ENCODE measurements at regions not wholly inside any gene's neighbourhood (a gene's known extent, or its start where the extent isn't known, plus 50 kb on each side); places are given as distances from the start of the nearest gene placed in this dataset.

DNA sequence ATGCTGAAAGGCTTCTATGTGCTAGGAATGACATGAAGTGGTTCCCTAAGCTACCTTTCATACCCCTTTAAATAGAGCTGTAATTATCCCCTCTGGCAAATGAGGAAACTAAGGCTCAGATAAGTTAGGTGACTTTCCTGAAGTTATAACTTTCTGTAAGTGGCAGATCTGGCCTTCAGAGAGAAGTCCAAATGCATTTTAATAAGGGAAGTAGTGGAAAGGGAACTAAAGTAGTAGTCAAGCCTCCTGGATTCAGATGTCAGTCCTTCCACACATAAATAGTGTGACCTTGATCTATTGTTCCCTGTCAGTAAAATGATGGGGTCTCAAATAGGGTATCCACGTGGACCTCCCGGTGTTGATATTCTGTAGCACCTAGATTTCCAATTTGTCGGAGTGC is 277.7 kb downstream of the EDEM1 start:
- intact Hi-C loops (cut with DNase I), result no loop called here
- ATAC-seq, result no peak
- TF ChIP-seq, protein P1, sequence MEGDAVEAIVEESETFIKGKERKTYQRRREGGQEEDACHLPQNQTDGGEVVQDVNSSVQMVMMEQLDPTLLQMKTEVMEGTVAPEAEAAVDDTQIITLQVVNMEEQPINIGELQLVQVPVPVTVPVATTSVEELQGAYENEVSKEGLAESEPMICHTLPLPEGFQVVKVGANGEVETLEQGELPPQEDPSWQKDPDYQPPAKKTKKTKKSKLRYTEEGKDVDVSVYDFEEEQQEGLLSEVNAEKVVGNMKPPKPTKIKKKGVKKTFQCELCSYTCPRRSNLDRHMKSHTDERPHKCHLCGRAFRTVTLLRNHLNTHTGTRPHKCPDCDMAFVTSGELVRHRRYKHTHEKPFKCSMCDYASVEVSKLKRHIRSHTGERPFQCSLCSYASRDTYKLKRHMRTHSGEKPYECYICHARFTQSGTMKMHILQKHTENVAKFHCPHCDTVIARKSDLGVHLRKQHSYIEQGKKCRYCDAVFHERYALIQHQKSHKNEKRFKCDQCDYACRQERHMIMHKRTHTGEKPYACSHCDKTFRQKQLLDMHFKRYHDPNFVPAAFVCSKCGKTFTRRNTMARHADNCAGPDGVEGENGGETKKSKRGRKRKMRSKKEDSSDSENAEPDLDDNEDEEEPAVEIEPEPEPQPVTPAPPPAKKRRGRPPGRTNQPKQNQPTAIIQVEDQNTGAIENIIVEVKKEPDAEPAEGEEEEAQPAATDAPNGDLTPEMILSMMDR (IDR thresholded peaks at IDR 0.05), result no peak

DNA sequence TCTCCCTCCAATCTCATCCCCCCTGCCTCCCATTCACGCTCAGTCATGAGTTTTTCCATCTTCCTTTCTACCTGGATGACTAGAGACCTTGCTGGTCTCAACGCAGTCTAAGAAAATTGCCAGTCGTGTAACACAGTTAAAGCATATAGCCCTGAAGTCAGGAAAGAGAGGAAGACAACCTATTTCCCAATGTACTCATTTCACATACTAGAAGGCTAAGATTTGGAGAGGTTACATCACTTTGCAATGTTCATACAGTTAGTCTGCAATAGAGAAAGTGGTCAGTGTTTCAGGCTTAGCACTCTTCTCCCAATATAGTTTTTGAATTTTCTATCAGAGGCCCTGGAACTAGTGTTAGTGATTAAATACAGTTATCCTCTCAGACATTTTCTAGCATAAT is 278.6 kb downstream of the EDEM1 start:
- DNase-seq, result no peak
- H3K4me3 ChIP-seq, result no peak overlapping the region
- no peaks in the 10 kb centered on the region for H3K9me3 ChIP-seq
- H3K27ac ChIP-seq, result no peak overlapping the region
- ATAC-seq, result no peak
- H3K27me3 ChIP-seq, result no peaks in the 10 kb centered on the region
- H3K36me3 ChIP-seq, result no peaks in the 10 kb centered on the region
- 65 to 68% methylated on average over 3 of the region's 3 CpGs for WGBS, 2 donors
- H3K4me1 ChIP-seq, result peaks cover 0 to 33% (median 0%) of the 10 kb centered on the region in 9 donors
- intact Hi-C loops (cut with DNase I), result no loop called here
- TF ChIP-seq, protein P1 (IDR thresholded peaks at IDR 0.05), result no peak

More for the DNA sequence above, 277.7 kb downstream of the EDEM1 start:
- Histone ChIP-seq H3K36me3 (no peaks in the 10 kb centered on the region), H3K27me3 (no peaks in the 10 kb centered on the region), H3K27ac (no peak overlapping the region), H3K4me3 (no peak overlapping the region), H3K4me1 (peaks cover 0 to 33% (median 0%) of the 10 kb centered on the region in 9 donors), H3K9me3 (no peaks in the 10 kb centered on the region)
- DNase-seq, result no peak
- WGBS, 2 donors, result 82 to 87% methylated on average over 3 of the region's 3 CpGs

DNA sequence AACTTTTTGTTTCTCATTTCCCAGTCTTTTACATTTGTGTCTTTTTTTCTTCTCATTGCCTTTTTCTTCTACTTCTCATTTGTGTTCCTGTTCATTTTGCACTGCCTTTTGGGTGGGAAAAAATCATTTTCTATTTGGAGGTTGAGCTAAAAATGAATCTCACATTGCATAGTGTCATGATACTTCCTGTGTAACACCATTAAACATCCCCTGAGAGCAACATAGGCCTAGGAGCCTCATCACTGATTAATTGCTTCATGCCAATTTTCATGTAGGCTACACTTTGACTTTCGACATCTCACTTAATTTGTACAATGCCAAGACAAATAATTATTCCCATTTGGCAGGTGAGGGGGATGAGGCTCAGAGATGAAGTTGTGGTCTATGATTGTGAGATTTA is 279.2 kb downstream of the EDEM1 start:
- DNase-seq (no peak), ATAC-seq (no peak)
- Histone ChIP-seq H3K4me1 (peaks cover 0 to 33% (median 0%) of the 10 kb centered on the region in 9 donors), H3K27me3 (no peaks in the 10 kb centered on the region), H3K9me3 (no peaks in the 10 kb centered on the region), H3K27ac (no peak overlapping the region), H3K4me3 (no peak overlapping the region), H3K36me3 (no peaks in the 10 kb centered on the region)
- intact Hi-C loops (cut with DNase I), result no loop called here
- TF ChIP-seq, protein P1 (IDR thresholded peaks at IDR 0.05), result no peak
- 74 to 77% methylated on average over 1 of the region's 1 CpG for WGBS, 2 donors

DNA sequence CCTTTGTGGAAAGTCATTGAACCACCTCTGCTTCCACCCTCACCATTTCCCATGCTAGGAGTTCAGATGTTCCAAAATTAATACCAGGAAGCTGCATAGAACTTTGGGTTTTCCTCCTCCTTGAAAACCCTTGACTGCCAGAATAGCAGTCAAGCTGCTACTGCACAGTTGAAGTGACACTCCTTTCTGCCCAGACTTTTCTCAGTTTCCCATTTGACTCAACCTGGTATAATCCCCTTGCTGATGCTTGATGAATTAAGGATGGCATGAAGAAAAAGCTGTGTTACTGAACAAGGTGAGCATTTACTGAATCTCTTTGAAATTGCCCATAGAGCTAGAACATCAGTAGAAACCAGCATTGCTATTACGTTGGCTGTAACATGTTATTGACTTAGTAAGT is 286.0 kb downstream of the EDEM1 start:
- WGBS, 2 donors, result 68 to 88% methylated on average over 1 of the region's 1 CpG
- TF ChIP-seq, protein P1 (IDR thresholded peaks at IDR 0.05), result no peak
- H3K4me3 ChIP-seq, result no peak overlapping the region

More for the DNA sequence above, 286.0 kb downstream of the EDEM1 start:
- H3K27me3 ChIP-seq, result no peaks in the 10 kb centered on the region
- DNase-seq (no peak), ATAC-seq (no peak)
- H3K36me3 ChIP-seq, result no peaks in the 10 kb centered on the region
- intact Hi-C loops (cut with DNase I), result no loop called here
- H3K27ac ChIP-seq, result no peak overlapping the region
- H3K4me1 ChIP-seq, result no peaks in the 10 kb centered on the region
- H3K9me3 ChIP-seq, result no peaks in the 10 kb centered on the region

All from heart right ventricle (tissue), 16 donors.